Embryonic facial prominence (tissue), 1 donor: ENCODE measurements at regions not wholly inside any gene's neighbourhood (a gene's known extent, or its start where the extent isn't known, plus 50 kb on each side); places are given as distances from the start of the nearest gene placed in this dataset.
A peak's percentile ranks its signal among the peaks of the same experiment; 100 is the strongest.

Experiments used
- DNase-seq: peaks from one replicate; pipeline ENCODE4 v3.0.0-alpha.2; 2016; ENCODE audit errors: extremely low spot score

- no peak for DNase-seq
Observed at GRCh38 chr17:71127416-71127815, 958.1 kb downstream of the KCNJ2 start.

- no peak for DNase-seq
Observed at GRCh38 chr17:71142333-71142732, 973.0 kb downstream of the KCNJ2 start.

- no peak for DNase-seq
Observed at GRCh38 chr17:71145486-71145885, 975.3 kb upstream of the SOX9 start.

GRCh38 chr17:71147906-71148305, 972.9 kb upstream of the SOX9 start:
- no peak for DNase-seq

GRCh38 chr17:71149607-71150006, 971.2 kb upstream of the SOX9 start:
- no peak for DNase-seq

- no peak for DNase-seq
Observed at GRCh38 chr17:71157297-71157696, 963.5 kb upstream of the SOX9 start.

- no peak for DNase-seq
Observed at GRCh38 chr17:71158437-71158836, 962.4 kb upstream of the SOX9 start.

- no peak for DNase-seq
Observed at GRCh38 chr17:71163121-71163812, 957.6 kb upstream of the SOX9 start.

- DNase-seq: no peak
Observed at GRCh38 chr17:71163813-71164122, 957.1 kb upstream of the SOX9 start.

- DNase-seq: no peak
Observed at GRCh38 chr17:71164561-71164960, 956.3 kb upstream of the SOX9 start.

GRCh38 chr17:71166311-71166710, 954.5 kb upstream of the SOX9 start:
- no peak for DNase-seq

- DNase-seq: no peak
Observed at GRCh38 chr17:71168053-71168741, 952.6 kb upstream of the SOX9 start.

GRCh38 chr17:71170070-71170469, 950.8 kb upstream of the SOX9 start:
- no peak for DNase-seq

GRCh38 chr17:71171270-71171669, 949.5 kb upstream of the SOX9 start:
- no peak for DNase-seq

GRCh38 chr17:71173991-71174390, 946.8 kb upstream of the SOX9 start:
- DNase-seq: no peak

- no peak for DNase-seq
Observed at GRCh38 chr17:71176331-71176730, 944.5 kb upstream of the SOX9 start.

- DNase-seq: no peak
Observed at GRCh38 chr17:71176928-71177443, 943.8 kb upstream of the SOX9 start.

- DNase-seq: peak; percentile 51
Observed at GRCh38 chr17:71180801-71181385, 939.9 kb upstream of the SOX9 start.

- no peak for DNase-seq
Observed at GRCh38 chr17:71183066-71183660, 937.7 kb upstream of the SOX9 start.

GRCh38 chr17:71184716-71185115, 936.1 kb upstream of the SOX9 start:
- DNase-seq: no peak

- no peak for DNase-seq
Observed at GRCh38 chr17:71187145-71187878, 933.5 kb upstream of the SOX9 start.
